GM23248 (cell line): ENCODE measurements at regions not wholly inside any gene's neighbourhood (a gene's known extent, or its start where the extent isn't known, plus 50 kb on each side); places are given as distances from the start of the nearest gene placed in this dataset.

Experiments used
- DNase-seq: peaks from one replicate; pipeline ENCODE4 v3.0.0-alpha.2; 2015
- H2AFZ ChIP-seq: fragments of 200-600 bp; sonication (generic); 2 replicates; pipeline ENCODE4 v1.6.1; 2016; ENCODE audit warnings: antibody characterized with exemption
- H3F3A ChIP-seq: fragments of 200-600 bp; sonication (generic); 2 replicates; pipeline ENCODE4 v1.6.1; 2016; ENCODE audit warnings: mild to moderate bottlenecking, antibody characterized with exemption, mixed run types; ENCODE audit not compliant: insufficient read depth
- H3K27ac ChIP-seq: fragments of 200-600 bp; sonication (generic); 2 replicates; pipeline ENCODE4 v1.5.1; 2016; ENCODE audit warnings: mild to moderate bottlenecking
- H3K27me3 ChIP-seq: fragments of 200-600 bp; sonication (generic); replicated peaks from 2 replicates; pipeline ENCODE4 v1.6.1; 2016; ENCODE audit warnings: mild to moderate bottlenecking; ENCODE audit not compliant: insufficient read depth
- H3K36me3 ChIP-seq: fragments of 200-600 bp; sonication (generic); 2 replicates; pipeline ENCODE4 v1.6.1; 2016; ENCODE audit warnings: low read depth, mild to moderate bottlenecking
- H3K4me1 ChIP-seq: fragments of 200-600 bp; sonication (generic); 2 replicates; pipeline ENCODE4 v1.6.1; 2016; ENCODE audit warnings: mild to moderate bottlenecking; ENCODE audit not compliant: insufficient read depth
- H3K4me2 ChIP-seq: fragments of 200-600 bp; sonication (generic); one replicate; pipeline ENCODE4 v1.6.1; 2016; ENCODE audit warnings: mild to moderate bottlenecking; ENCODE audit not compliant: unreplicated experiment
- H3K4me3 ChIP-seq: fragments of 200-600 bp; sonication (generic); 2 replicates; pipeline ENCODE4 v1.5.1; 2016; ENCODE audit warnings: mild to moderate bottlenecking
- H3K79me2 ChIP-seq: fragments of 200-600 bp; sonication (generic); 2 replicates; pipeline ENCODE4 v1.6.1; 2016; ENCODE audit warnings: mild to moderate bottlenecking; ENCODE audit not compliant: insufficient read depth
- H3K9ac ChIP-seq: fragments of 200-600 bp; sonication (generic); 2 replicates; pipeline ENCODE4 v1.6.1; 2016; ENCODE audit warnings: mild to moderate bottlenecking
- H3K9me2 ChIP-seq: fragments of 200-600 bp; sonication (generic); 2 replicates; pipeline ENCODE4 v1.6.1; 2016; ENCODE audit warnings: mixed run types, mild to moderate bottlenecking, moderate library complexity; ENCODE audit not compliant: insufficient read depth
- H3K9me3 ChIP-seq: fragments of 200-600 bp; sonication (generic); one replicate; pipeline ENCODE4 v1.6.1; 2017; ENCODE audit warnings: low read depth
- H4K20me1 ChIP-seq: fragments of 200-600 bp; sonication (generic); 2 replicates; pipeline ENCODE4 v1.6.0; 2016; ENCODE audit not compliant: insufficient read depth
- EZH2 ChIP-seq: fragments of 200-600 bp; sonication (generic); IDR thresholded peaks from 2 replicates; pipeline ENCODE4 v1.6.1; 2018; ENCODE audit warnings: antibody characterized with exemption, mild to moderate bottlenecking; ENCODE audit not compliant: insufficient read depth, poor library complexity, severe bottlenecking
- EZH2phosphoT487 ChIP-seq: fragments of 200-600 bp; sonication (generic); IDR thresholded peaks from 2 replicates; pipeline ENCODE4 v1.6.1; 2018; ENCODE audit warnings: antibody characterized with exemption, moderate library complexity, mild to moderate bottlenecking, low read depth; ENCODE audit not compliant: insufficient read depth
- WGBS, 2 experiments: methylation state at CpG; one replicate each; pipeline ENCODE4 v1.1.6; 2015 to 2017; ENCODE audit warnings: low lambda C conversion rate in 2 of 2, low coverage in 1 of 2; ENCODE audit errors: missing lambda C conversion rate in 2 of 2; 5-methylcytosine and 5-hydroxymethylcytosine counted together
- in situ Hi-C: fragments of 300-500 bp; cut with MboI; formaldehyde crosslinking; loops from 2 replicates; pipeline ENCODE4 v1.15.0; 2020

- Histone ChIP-seq H4K20me1 (no peaks in the 10 kb centered on the region), H3K4me1 (peaks cover 45% of the 10 kb centered on the region), H3K27ac (no peak overlapping the region), H3K9me3 (no peaks in the 10 kb centered on the region), H3K79me2 (no peaks in the 10 kb centered on the region), H3K27me3 (no peaks in the 10 kb centered on the region), H3K4me3 (no peak overlapping the region), H3K4me2 (no peak overlapping the region), H3F3A (peaks cover 49% of the 10 kb centered on the region), H3K36me3 (no peaks in the 10 kb centered on the region), H2AFZ (no peak overlapping the region), H3K9me2 (no peaks in the 10 kb centered on the region), H3K9ac (no peak overlapping the region)
- in situ Hi-C loops: loop anchor here (25.0 kb wide), 1 partner anchor 243 kb away; the partner anchor contains the start of gene KLF4
- TF ChIP-seq EZH2phosphoT487 (no peak), EZH2 (no peak)
- DNase-seq: no peak
- 92 to 100% methylated on average over 1 of the region's 1 CpG for WGBS, 2 experiments
Measured at GRCh38 chr9:107730666-107731065, 241.1 kb upstream of the KLF4 start.

GRCh38 chr9:107727086-107727780, 237.7 kb upstream of the KLF4 start:
- Histone ChIP-seq H2AFZ (peak overlapping the region; percentile 71), H3K79me2 (no peaks in the 10 kb centered on the region), H3K9ac (peak overlapping the region; percentile 48), H3K27ac (peak overlapping the region; percentile 69), H3K4me2 (peak overlapping the region; percentile 54), H3K36me3 (no peaks in the 10 kb centered on the region), H4K20me1 (no peaks in the 10 kb centered on the region), H3K9me2 (no peaks in the 10 kb centered on the region), H3K9me3 (no peaks in the 10 kb centered on the region), H3K27me3 (no peaks in the 10 kb centered on the region), H3F3A (peaks cover 20% of the 10 kb centered on the region), H3K4me3 (peak overlapping the region; percentile 32; the same call in 1 of the 2 replicates), H3K4me1 (peaks cover 13% of the 10 kb centered on the region)
- 24 to 33% methylated on average over 5 of the region's 5 CpGs for WGBS, 2 experiments
- peak; percentile 73 for DNase-seq
- in situ Hi-C loops: loop anchor here (25.0 kb wide), 1 partner anchor 240 kb away; the partner anchor contains the start of gene KLF4
- no peak for TF ChIP-seq EZH2
- TF ChIP-seq EZH2phosphoT487: no peak

- Histone ChIP-seq H3K36me3 (no peaks in the 10 kb centered on the region), H3F3A (peaks cover 13% of the 10 kb centered on the region), H4K20me1 (no peaks in the 10 kb centered on the region), H3K4me1 (peaks cover 12% of the 10 kb centered on the region), H3K9me3 (no peaks in the 10 kb centered on the region), H3K27me3 (no peaks in the 10 kb centered on the region), H3K4me2 (no peak overlapping the region), H3K9me2 (no peaks in the 10 kb centered on the region), H3K9ac (no peak overlapping the region), H2AFZ (no peak overlapping the region), H3K27ac (no peak overlapping the region), H3K79me2 (no peaks in the 10 kb centered on the region), H3K4me3 (no peak overlapping the region)
- TF ChIP-seq EZH2phosphoT487: no peak
- TF ChIP-seq EZH2: no peak
- 79 to 80% methylated on average over 4 of the region's 4 CpGs for WGBS, 2 experiments
- in situ Hi-C loops: no loop called here
- no peak for DNase-seq
Measured at GRCh38 chr9:107723015-107723414, 233.4 kb upstream of the KLF4 start.

- Histone ChIP-seq H3K9me3 (no peaks in the 10 kb centered on the region), H3K36me3 (no peaks in the 10 kb centered on the region), H3F3A (peaks cover 1% of the 10 kb centered on the region), H3K27ac (no peak overlapping the region), H3K4me1 (peaks cover 1% of the 10 kb centered on the region; the same call in 1 of the 2 replicates), H2AFZ (no peak overlapping the region), H3K4me2 (no peak overlapping the region), H3K79me2 (no peaks in the 10 kb centered on the region), H4K20me1 (no peaks in the 10 kb centered on the region), H3K4me3 (no peak overlapping the region), H3K9me2 (no peaks in the 10 kb centered on the region), H3K9ac (no peak overlapping the region), H3K27me3 (no peaks in the 10 kb centered on the region)
- WGBS, 2 experiments: 63 to 79% methylated on average over 5 of the region's 5 CpGs
- no peak for TF ChIP-seq EZH2
- no peak for TF ChIP-seq EZH2phosphoT487
- in situ Hi-C loops: no loop called here
- no peak for DNase-seq
Measured at GRCh38 chr9:107721705-107722245, 232.2 kb upstream of the KLF4 start.
